ENCODE measurements at regions not wholly inside any gene's neighbourhood (a gene's known extent, or its start where the extent isn't known, plus 50 kb on each side); places are given as distances from the start of the nearest gene placed in this dataset.

DNA sequence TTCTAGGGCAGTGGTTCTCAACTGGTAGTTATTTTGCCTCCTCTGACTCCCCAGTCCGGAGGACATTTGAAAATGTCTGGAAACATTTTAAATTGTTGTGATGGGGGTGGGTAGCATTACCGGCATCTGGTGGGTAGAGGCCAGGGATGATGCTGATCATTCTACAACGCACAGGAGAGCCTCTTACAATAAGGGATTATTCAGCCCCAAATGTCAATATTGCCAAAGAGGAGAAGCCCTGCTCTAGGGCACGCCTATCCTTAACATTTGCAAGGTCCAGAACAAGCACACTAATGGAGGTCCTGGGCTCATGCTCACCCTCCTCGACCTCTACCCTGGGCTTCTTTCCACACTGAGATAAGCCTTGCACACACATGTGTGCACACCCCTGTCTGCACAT is 106.4 kb downstream of the MINAR1 start:
- intact Hi-C loops (cut with DNase I; ENCODE audit: low total_unique reads), result no loop called here
- DNase-seq (ENCODE audit: low spot score in 2 of 2), result no peak
- no peaks in the 10 kb centered on the region for H3K9me3 ChIP-seq
- TF ChIP-seq, protein P1, sequence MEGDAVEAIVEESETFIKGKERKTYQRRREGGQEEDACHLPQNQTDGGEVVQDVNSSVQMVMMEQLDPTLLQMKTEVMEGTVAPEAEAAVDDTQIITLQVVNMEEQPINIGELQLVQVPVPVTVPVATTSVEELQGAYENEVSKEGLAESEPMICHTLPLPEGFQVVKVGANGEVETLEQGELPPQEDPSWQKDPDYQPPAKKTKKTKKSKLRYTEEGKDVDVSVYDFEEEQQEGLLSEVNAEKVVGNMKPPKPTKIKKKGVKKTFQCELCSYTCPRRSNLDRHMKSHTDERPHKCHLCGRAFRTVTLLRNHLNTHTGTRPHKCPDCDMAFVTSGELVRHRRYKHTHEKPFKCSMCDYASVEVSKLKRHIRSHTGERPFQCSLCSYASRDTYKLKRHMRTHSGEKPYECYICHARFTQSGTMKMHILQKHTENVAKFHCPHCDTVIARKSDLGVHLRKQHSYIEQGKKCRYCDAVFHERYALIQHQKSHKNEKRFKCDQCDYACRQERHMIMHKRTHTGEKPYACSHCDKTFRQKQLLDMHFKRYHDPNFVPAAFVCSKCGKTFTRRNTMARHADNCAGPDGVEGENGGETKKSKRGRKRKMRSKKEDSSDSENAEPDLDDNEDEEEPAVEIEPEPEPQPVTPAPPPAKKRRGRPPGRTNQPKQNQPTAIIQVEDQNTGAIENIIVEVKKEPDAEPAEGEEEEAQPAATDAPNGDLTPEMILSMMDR (IDR thresholded peaks at IDR 0.05), result no peak
- TF ChIP-seq POLR2A (IDR thresholded peaks at IDR 0.05) (no peak), POLR2AphosphoS5 (IDR thresholded peaks at IDR 0.05) (no peak)
- H3K27me3 ChIP-seq, result no peaks in the 10 kb centered on the region
- H3K36me3 ChIP-seq, result no peaks in the 10 kb centered on the region
- H3K4me1 ChIP-seq, result no peaks in the 10 kb centered on the region
- no peak overlapping the region for H3K27ac ChIP-seq
- no peak overlapping the region for H3K4me3 ChIP-seq

DNA sequence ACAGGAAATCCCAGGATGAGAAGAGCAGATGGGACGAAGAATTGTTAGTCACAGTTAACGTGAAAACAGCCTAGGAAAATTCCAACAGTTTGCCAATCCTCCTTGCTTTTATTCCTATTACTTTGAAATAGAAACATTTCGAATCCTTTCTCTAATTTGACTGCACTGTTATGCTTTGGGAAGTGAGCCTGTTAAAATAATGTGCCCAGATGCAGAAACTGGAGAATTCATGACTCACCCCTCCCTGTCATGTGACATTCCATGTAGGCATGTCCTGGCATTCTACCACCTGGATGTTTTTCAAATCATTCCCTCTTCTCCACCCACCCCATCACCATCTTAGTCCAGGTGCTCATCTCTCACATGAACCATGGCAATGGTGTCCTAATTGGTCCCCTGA is 107.3 kb downstream of the MINAR1 start:
- Histone ChIP-seq H3K9me3 (no peaks in the 10 kb centered on the region), H3K27me3 (no peaks in the 10 kb centered on the region), H3K27ac (no peak overlapping the region), H3K4me3 (no peak overlapping the region), H3K36me3 (no peaks in the 10 kb centered on the region), H3K4me1 (no peaks in the 10 kb centered on the region)
- no peak for DNase-seq (ENCODE audit: low spot score in 2 of 2)
- TF ChIP-seq, protein P1 (IDR thresholded peaks at IDR 0.05), result no peak
- TF ChIP-seq POLR2A (IDR thresholded peaks at IDR 0.05) (no peak), POLR2AphosphoS5 (IDR thresholded peaks at IDR 0.05) (no peak)
- intact Hi-C loops (cut with DNase I; ENCODE audit: low total_unique reads), result no loop called here

DNA sequence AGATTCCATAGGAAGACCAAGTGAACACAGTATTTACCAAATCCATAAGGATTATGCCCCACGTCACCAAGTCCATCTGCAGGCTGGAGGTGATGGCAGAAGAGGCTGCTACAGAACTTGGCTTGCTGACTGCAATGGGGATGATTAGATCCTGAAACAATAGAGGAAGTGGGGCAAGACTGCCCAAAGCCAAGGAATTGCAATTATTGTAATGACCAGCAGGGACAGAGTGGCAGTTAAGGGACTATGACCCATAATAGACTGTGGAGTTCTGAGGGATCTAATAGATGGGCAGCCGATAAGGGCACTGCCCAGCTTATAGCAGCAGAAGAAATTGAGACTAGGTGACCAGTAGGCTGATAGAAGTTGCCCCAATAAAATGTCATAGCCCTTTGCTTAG is 108.4 kb downstream of the MINAR1 start:
- Histone ChIP-seq H3K9me3 (no peaks in the 10 kb centered on the region), H3K27ac (no peak overlapping the region), H3K36me3 (no peaks in the 10 kb centered on the region), H3K4me1 (no peaks in the 10 kb centered on the region), H3K4me3 (no peak overlapping the region), H3K27me3 (no peaks in the 10 kb centered on the region)
- DNase-seq (ENCODE audit: low spot score in 2 of 2), result no peak
- intact Hi-C loops (cut with DNase I; ENCODE audit: low total_unique reads), result no loop called here
- no peak for TF ChIP-seq POLR2A (IDR thresholded peaks at IDR 0.05)
- TF ChIP-seq, protein P1 (IDR thresholded peaks at IDR 0.05), result no peak
- no peak for TF ChIP-seq POLR2AphosphoS5 (IDR thresholded peaks at IDR 0.05)

DNA sequence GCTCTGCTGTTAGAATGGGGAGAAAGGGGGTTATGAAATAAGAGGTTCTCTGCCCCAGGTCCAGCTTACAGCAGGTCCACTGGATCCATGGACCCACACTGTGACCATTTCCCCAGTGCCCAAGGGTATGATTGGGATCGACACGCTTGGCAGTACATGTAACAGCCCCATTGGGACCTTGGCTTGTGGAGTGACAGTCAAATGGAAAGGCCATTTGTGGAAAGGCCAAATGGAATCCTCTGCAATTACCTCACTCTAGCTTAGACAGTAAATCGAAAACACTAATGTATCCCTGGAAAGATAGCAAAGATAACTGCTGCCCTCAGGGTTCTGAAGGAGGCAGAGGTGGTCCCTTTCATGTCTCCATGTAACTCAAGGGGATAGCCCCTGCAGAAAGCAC is 109.1 kb downstream of the MINAR1 start:
- intact Hi-C loops (cut with DNase I; ENCODE audit: low total_unique reads), result no loop called here
- no peak overlapping the region for H3K27ac ChIP-seq
- H3K4me1 ChIP-seq, result no peaks in the 10 kb centered on the region
- no peaks in the 10 kb centered on the region for H3K36me3 ChIP-seq
- no peak for TF ChIP-seq POLR2AphosphoS5 (IDR thresholded peaks at IDR 0.05)
- TF ChIP-seq, protein P1 (IDR thresholded peaks at IDR 0.05), result no peak
- TF ChIP-seq POLR2A (IDR thresholded peaks at IDR 0.05), result no peak
- H3K4me3 ChIP-seq, result no peak overlapping the region
- no peaks in the 10 kb centered on the region for H3K9me3 ChIP-seq
- no peaks in the 10 kb centered on the region for H3K27me3 ChIP-seq
- no peak for DNase-seq (ENCODE audit: low spot score in 2 of 2)

DNA sequence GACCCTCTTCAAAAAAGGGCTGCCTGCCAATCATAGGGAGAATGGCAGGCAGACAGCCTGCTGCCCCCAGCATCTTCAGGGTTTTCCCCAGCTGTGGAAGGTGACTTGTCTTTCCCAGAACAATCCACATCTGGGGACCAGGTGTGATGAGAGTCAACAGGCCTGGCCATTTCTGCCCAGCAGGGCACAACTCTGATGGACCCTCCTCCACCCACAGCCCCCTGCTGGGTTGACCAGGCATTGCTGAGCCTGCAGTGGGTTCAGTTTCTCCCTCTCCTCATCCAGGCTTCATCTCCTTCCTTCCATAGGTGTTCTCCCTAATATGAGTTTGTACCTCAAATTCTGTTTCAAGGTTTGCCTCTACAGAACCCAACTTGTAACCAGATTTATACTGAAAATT is 111.0 kb downstream of the MINAR1 start:
- H3K4me3 ChIP-seq, result no peak overlapping the region
- intact Hi-C loops (cut with DNase I; ENCODE audit: low total_unique reads), result no loop called here
- H3K27me3 ChIP-seq, result no peaks in the 10 kb centered on the region
- TF ChIP-seq POLR2AphosphoS5 (IDR thresholded peaks at IDR 0.05) (no peak), POLR2A (IDR thresholded peaks at IDR 0.05) (no peak)
- TF ChIP-seq, protein P1 (IDR thresholded peaks at IDR 0.05), result no peak
- DNase-seq (ENCODE audit: low spot score in 2 of 2), result no peak
- H3K36me3 ChIP-seq, result no peaks in the 10 kb centered on the region
- H3K4me1 ChIP-seq, result no peaks in the 10 kb centered on the region
- H3K27ac ChIP-seq, result no peak overlapping the region
- H3K9me3 ChIP-seq, result no peaks in the 10 kb centered on the region
